ENCODE measurements at regions not wholly inside any gene's neighbourhood (a gene's known extent, or its start where the extent isn't known, plus 50 kb on each side); places are given as distances from the start of the nearest gene placed in this dataset.

DNA sequence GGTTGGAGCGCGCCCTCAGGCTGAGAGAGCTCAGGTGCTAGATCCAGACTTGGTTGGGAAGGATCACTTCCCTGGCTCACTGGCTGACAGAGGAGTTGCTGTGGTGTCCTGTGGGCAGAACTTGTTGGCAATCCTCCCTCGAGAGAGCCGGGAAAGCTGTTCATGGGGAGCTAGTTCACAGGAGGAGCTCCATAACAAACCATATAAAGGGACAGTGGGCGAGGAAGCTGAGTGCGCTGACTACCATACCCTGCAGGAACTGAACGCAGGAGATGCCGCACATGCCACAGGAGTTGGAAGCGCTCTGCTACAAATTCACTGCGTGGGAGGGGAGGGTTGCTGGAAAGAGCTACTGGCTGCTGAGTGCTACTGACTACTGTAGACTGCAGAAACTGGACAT is 243.2 kb downstream of the OGFRL1 start:
- no peak for DNase-seq

DNA sequence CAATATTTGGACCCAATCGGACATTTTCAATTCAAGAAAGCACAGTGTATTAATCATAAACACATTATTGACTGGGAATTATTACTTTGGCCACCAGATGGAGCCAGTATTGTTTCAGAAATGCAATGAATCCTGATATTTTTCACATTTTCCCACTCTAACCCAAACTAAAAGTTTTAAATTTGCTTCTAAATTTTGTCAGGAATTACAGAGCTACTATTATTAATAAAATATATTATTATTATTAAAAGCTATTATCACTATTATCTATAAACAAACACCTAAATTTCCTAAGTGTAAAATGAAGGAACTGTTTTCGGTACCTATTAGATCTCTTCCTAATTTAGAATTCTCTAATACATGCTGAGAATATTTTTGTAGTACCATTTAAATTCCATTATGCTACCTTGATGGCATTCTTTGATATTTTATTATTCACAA is 245.3 kb downstream of the OGFRL1 start:
- DNase-seq, result no peak

DNA sequence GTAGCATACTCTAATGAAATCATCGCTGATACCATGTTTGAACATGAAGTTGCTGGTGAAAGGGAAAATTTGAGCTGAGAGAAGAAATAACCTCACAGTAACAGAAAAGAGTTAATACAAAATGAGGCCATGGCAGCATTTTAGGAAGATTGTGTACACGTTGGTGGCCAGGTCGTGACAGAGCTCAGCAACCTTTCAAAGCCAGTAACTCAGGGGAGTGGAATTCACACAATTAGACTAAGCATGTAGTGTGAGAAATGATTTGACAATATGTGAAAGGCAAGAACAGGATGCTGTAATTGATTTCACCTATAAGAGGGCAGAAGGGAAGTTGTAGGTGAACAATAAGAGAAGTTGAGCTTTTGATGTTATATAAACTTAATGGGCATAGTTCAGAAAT is 246.3 kb downstream of the OGFRL1 start:
- DNase-seq, result no peak

DNA sequence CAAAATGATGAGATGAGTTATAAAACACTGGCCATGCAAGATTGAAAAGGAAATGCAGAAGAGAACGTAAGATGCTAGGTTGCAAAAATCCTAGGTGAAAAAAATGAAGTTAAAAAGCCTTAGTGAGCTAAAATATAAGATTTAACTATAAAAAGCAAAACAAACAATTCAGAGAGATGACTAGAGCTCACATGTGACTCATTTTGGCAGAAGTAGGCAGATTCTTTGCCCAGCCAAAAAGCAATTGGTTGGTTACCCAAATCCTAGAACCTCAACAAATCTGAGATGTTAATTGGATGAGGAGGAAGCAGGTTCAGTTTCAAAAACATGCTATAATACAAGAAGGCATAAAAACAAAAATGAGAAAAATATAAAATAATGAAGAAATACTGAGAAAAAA is 249.1 kb downstream of the OGFRL1 start:
- no peak for DNase-seq

DNA sequence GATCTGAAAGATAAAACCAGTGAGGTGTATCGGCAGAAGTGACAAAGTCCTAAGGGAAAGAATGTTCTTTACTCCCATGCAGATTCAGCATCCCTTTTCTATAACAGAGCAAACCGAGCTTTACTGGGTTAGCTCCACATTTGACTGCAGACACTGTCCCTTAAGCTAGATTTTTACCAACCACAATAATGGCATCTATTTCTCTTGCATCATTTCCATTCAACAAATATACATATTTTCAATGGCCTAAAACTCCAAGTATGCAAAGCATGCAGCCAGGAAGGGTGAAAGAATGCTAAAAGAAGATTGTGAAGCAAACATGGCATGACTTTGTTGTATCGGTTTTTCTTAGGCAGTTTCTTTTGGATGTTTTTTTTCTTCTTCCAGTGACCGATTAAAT is 255.4 kb downstream of the OGFRL1 start:
- DNase-seq, result no peak

DNA sequence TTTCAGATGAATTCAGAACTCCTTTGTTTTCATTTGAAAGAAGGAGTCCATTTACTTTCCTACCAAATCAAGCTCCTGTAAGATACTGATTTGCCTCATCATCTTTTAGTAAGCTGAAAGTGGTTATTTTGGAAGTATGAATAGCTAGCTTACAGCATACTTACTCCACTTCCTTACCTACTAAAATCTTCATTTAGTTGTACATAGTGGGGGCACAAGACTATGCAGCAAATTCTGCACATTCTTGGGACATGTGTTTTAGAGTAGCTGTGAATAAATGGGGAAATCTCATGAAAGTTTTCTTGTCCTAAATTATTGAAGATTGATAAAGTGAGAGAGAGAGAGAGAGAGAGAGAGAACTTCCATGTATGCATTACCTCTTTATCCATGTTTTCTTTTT is 256.3 kb downstream of the OGFRL1 start:
- DNase-seq, result no peak

DNA sequence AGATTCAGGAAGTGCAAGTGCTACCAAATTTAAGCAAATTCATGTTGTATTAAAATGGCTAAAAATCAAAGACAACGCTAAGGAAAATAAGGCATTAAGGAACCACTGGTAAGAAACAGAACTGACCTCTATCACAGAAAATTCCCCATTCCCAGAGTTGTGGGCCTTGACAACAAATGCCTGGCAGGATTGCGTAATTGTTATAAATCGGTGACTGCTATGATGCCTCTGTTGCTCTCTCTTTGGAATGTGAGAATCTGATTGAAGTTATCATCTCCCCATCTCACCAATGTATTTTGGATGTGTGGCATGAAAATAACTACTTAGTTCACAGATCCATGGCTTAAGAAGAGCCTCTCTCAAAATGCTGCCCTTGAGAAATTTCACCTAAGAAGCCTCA is 257.3 kb downstream of the OGFRL1 start:
- no peak for DNase-seq

DNA sequence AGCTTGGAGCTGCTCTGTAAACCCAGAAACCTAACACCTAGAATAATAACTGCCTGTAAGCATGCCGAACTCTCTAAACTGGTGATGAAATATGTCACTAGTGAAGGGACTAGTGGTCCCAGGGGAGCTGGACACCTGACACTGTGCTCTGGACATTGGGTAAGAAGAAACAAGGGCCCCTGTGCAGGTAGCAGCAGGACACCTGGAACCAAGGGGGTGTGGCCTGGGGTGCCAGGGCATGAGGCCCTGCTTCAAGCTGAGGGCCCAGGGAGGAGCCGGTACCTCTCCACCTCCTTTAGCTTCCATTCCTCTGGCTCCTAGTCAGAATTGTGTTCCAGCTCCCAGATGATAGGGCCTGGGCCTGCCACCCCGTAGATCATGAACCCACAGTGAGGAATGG is 263.2 kb downstream of the OGFRL1 start:
- no peak for DNase-seq

DNA sequence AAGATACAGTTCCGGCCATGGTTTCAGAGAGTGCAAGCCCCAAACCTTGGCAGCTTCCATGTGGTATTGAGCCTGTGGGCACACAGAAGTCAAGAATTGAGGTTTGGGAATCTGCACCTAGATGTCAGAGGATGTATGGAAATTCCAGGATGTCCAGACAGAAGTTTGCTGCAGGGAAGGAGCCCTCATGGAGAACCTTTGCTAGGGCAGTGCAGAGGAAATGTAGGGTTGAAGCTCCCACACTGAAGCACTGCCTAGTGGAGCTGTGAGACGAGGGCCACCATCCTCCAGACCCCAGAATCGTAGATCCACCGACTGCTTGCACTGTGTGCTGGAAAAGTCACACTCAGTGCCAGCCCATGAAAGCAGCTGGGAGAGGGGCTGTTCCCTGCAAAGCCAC is 267.5 kb downstream of the OGFRL1 start:
- DNase-seq, result no peak

DNA sequence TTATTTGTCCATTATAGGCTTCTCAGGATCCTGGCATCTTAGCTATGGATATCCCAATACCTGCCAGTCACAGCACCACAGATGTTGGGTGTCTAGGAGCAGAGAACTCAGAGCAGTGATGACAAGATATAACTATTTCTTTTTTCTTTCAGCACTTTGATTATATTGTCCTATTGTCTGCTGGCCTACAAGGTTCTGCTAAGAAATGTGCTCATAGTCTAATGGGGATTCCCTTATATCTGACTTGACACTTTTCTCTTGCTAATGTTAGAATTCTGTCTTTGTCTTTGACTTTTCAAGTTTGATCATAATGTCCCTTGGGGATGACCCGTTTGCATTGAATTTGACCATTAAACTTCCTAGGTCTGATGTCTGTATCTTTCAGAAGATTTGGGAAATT is 270.4 kb downstream of the OGFRL1 start:
- DNase-seq, result no peak

DNA sequence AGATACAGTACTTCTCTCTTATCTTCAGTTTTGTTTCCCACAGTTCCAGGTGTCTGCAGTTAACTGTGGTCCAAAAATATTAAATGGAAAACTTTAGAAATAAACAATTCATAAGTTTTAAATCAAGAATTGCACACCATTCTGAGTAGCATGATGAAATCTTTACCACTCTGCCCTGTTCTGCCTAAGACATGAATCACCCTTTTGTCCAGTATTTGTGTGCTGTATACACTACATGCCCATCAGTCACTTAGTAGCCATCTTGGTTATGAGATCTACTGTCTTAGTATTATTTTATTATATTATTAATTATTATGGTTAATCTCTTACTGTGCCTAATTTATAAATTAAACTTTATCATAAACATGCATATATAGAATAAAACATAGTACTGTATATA is 279.0 kb downstream of the OGFRL1 start:
- no peak for DNase-seq

DNA sequence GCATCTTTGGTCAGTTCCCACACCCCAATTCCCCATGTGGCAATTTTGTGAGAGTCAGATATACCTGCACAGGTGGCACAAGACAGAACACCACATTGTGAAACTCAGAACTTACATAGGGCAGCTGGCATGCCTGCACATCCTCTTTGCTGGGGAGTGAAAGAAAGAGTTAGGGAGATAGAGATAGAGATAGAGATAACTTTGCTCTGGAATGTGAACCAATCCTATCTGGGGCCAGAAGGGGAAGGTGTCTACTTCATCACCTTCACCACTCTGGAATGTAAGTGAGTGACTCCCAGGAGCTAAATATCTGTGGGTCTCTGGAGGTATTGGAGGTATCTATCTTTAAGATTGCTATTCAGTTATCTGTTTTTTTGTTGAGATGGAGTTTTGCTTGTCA is 289.2 kb downstream of the OGFRL1 start:
- no peak for DNase-seq

DNA sequence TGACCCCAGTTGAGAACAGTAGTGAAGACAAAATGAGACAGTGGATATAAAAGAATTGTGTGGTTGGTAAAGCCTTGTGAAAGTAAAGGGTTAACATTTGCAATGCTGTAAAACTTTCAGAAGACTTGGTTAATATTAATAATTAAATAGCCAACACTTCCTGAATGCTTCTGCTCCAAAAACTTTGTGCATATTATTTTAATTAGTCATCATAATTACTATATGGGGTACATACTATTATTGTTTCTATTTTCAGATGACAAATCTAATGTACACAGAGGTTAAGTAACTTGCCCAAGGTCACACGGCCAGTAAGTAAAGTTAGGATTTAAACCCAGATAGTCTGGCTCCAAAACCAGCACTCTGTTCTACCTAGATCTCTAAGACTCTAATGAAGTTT is 291.3 kb downstream of the OGFRL1 start:
- no peak for DNase-seq

DNA sequence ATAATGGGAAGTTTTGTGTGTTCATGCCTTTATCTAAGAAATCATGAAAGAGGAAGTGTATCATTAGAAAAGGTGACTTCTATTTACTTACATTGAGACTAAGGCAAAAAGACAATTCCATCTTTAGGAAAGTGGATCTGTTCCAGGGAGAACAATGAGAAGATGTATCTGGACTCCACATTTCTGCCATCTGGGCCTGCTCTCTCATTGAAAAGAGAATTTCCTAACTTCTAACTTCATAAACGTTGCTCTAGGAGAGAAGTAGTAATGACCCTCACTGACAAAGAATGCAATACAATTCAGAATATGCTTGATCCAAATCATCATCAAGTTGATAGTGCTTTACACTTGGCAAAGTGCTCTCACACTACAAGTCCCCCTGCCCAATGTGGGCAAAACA is 294.2 kb downstream of the OGFRL1 start:
- DNase-seq, result no peak

DNA sequence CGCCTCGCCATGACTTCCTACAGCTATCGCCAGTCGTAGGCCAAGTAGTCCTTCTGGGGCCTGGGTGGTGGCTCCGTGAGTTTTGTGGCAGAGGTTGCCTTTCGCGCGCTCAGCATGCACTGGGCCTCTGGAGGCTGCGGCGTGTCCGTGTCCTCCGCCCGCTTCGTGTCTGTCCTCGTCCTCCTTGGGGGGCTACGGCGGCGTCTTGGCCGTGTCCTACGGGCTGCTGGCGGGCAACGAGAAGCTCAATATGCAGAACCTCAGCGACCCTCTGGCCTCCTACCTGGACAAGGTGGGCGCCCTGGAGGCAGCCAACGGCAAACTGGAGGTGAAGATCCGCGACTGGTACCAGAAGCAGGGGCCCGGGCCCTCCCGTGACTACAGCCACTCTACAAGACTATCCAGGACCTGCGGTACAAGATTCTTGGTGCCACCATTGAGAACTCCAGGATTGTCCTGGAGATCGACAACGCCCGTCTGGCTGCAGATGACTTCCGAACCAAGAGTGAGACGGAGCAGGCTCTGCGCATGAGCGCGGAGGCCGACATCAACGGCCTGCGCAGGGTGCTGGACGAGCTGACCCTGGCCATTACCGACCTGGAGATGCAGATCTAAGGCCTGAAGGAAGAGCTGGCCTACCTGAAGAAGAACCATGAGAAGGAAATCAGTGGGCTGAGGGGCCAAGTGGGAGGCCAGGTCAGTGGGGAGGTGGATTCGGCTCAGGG is 296.3 kb downstream of the OGFRL1 start:
- DNase-seq, result no peak

DNA sequence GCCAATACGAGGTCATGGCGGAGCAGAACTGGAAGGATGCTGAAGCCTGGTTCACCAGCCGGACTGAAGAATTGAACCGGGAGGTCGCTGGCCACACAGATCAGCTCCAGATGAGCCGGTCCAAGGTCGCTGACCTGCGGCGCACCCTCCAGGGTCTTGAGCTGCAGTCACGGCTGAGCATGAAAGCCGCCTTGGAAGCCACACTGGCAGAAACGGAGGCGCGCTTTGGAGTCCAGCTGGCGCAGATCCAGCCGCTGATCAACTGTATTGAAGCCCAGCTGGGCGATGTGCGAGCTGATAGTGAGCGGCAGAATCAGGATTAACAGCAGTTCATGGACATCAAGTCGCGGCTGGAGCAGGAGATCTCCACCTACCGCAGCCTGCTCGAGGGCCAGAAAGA is 296.9 kb downstream of the OGFRL1 start:
- DNase-seq, result no peak

DNA sequence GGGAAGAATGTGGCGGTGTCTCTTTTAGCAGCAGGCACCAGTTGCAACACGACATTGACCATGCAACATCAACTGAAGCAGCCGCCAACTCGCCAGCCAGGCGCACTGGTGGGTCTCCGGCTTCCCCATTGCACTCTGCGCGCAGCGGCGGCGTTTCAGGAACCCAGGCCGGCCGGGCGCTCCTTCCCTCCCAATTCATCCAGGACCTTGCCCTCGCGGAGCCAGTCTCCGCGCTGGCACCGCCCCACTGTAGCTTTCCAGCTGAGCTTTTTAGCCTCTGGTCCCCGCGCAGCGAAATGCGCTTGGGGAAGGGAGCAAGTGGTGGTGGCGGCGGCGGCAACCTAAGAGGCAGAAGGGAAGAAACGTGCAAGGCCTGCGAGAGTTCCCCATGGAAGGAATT is 297.9 kb upstream of the RIMS1 start:
- no peak for DNase-seq

DNA sequence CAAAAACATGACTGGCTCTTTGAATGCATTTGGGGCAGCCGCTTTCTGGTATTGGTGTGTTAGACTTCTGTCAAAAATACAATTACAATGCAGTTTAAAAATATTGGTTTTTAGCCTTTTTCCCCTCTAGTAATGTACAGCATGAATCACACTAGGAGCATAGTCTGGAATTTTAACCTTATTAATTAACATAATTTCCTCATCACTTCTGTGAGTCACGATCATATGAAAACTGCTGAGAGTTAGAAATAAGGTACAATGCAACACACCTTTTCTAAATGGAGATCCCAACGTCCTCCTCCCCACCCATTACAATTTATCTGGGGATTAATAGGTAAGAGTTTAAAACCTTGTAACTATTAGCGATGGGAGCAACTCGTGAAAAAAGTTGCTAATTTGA is 297.1 kb upstream of the RIMS1 start:
- DNase-seq, result no peak

DNA sequence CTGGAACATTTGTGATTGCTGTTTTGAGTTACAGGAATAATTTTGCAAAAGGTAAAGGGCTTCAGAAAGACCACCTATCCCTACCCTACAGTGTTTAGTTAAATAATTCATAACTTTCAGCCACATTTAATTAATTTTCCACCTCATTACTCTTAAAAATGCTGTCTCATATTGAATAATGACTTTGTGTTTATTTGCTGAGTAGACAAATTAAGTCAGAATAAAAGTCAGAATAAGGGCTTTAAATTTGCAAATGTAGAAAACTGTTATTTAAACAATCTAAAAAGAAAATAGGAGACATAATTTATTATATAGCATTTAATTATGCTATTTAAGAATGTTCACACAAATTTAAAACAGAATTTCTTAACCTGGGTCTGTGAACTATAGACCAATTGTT is 293.7 kb upstream of the RIMS1 start:
- DNase-seq, result no peak

DNA sequence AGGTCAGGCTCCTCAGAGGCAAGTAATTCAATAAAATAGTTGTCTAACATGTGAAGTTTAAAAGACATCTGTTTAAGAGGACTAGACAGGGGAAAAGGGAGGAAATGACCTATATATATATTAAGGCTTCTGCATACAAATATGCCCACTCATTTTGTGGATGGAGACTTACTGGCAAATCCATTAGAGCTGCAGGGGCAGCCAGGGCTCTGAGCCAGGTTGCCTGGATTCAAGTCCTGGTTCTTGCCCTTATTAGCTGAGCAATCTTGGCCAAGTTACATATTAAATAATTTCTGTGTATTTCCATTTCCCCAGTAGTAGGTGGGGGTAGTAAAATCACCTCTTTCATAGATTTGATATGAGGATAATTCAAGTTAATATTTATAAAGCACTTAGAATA is 287.0 kb upstream of the RIMS1 start:
- no peak for DNase-seq

DNA sequence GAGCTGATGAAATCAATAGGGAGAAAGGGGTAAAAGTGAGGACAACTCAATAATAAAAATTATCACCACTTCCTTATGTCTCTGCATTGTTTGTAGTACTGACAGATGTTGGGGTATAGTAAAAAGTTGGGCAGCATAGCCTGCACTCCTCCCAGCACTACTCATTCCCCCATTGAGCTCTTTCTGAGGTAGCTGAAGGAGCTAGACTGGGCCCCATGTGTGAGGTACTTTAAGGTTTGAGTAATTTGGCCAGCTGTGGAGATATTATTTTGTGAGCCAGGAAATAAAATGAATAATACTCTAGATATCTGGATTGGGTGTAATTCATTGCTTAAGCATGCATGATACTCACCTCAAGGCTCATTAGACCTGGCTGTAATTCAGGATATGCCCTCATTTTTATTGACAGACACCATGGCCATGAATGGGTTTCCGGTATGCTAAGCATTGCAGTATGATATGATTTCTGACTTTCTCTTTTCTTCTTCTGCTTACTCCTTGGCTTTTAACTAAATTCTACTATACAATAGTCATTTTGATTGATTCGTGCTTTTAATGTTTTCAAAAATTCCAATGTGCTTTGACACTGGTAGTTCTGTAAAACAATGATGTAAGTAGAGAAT is 283.9 kb upstream of the RIMS1 start:
- no peak for DNase-seq

DNA sequence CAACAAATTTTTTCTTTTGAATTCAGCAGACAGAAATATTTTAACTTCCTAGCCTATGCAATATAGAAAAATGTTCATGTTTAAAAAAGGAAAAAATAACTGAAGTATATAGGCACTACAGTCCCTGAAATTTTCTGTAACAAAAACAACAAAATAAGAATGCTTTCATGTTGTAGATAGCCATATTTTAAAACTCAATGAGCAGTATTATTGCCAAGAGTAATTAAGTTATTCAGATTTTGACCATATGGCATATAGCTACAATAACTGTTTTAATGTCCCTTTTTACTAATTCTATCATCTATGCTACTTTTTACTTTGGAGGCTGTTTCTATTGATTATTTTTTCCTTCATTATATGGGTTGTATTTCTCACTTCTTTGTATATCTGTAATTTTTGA is 283.3 kb upstream of the RIMS1 start:
- no peak for DNase-seq

DNA sequence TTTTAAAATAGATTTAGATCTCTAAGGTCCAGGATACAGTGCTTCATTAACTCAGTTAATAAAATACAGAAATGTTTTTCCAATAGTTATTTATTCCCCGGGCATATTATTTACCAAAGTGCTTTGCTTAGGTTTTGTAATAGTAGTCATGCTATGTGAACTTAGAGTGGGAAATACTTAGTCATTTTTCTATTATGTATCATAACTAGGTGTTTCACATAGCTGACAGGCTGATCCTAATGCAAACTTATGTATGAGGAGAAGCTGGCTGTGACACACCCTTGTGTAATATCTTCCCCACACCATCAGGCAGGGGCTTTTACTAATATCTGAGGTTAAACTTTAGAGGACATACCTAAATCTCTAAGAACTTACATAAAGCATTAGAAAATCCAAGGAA is 277.7 kb upstream of the RIMS1 start:
- DNase-seq, result no peak

DNA sequence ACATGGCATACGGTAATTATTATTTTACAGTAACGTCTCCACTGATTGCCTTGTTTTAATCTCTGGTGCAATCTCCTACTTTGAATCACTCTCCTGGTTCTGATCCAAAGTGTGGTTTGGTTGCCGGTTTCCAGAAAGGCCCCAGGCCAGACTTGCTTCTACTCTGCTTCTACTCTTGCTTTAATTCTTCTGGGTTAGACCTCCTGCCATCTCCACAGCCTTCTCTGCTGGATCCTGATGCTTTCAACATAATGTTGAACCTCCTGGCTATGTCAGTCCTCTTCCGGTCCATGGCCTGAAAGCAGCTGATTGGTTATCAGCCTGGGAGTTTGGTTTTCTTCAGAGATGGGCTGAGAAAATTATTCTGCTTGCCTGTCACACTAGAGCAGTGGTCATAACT is 266.5 kb upstream of the RIMS1 start:
- no peak for DNase-seq

DNA sequence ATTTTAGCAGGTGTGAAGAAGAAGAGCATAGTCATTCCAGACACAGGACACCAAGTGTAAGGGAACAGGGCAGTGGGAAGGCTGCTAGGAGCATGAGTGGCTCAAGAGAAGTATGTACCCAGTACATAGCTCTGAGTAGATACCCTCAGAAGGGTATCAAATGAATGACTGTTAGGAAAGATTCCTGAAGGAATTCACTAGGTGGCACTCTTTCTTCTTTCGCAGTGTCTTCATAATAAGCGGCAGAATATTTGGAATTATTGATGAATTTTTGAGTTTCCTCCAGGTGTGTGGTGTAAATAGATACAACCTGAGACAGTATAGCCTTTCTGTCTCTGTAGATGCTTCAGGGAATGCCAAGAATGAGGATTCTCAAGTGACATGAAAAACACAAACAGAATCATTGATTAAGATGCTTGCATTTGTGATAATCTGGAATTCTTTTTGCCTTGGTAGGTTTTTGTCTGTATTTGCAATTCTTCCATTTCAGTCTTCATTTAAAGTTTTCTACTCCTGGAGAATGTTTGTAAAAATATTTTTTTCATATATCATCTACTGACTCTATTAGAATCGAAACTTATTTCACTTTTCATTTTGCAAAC is 264.3 kb upstream of the RIMS1 start:
- no peak for DNase-seq

All from NCI-H2081 treated with DMSO at 0.1 percent for 48 hours (cell line).